HL-60 (cell line): ENCODE measurements at regions not wholly inside any gene's neighbourhood (a gene's known extent, or its start where the extent isn't known, plus 50 kb on each side); places are given as distances from the start of the nearest gene placed in this dataset.

Experiments
- DNase-seq, 2 experiments: peaks; one replicate each; pipeline ENCODE4 v3.0.0-alpha.2; 2010 to 2020; ENCODE audit warnings: low read depth in 1 of 2, low spot score in 1 of 2
- H3K27ac ChIP-seq: fragments of 250-450 bp; sonication (Bioruptor Pico); replicated peaks from 2 replicates; pipeline ENCODE4 v1.5.1; 2020; ENCODE audit warnings: mild to moderate bottlenecking, moderate library complexity
- H3K27me3 ChIP-seq: fragments of 250-450 bp; sonication (Bioruptor Pico); 2 replicates; pipeline ENCODE4 v1.5.1; 2021; ENCODE audit warnings: mild to moderate bottlenecking, moderate library complexity; ENCODE audit not compliant: insufficient read depth, poor library complexity, severe bottlenecking
- H3K4me3 ChIP-seq: replicated peaks from 2 replicates; pipeline ENCODE4 v1.5.1; 2011; ENCODE audit warnings: mild to moderate bottlenecking, control low read depth, low read length; ENCODE audit not compliant: insufficient read depth
- GABPA ChIP-seq: IDR thresholded peaks from 2 replicates; pipeline ENCODE4 v1.6.1; 2012; ENCODE audit warnings: low read depth
- POLR2AphosphoS5 ChIP-seq: IDR thresholded peaks from 2 replicates; pipeline ENCODE4 v1.6.1; 2012; ENCODE audit warnings: low read depth
- SPI1 ChIP-seq: IDR thresholded peaks from 2 replicates; pipeline ENCODE4 v1.6.1; 2012; ENCODE audit warnings: low read depth, mild to moderate bottlenecking, borderline replicate concordance
- TF ChIP-seq, protein P1 (sequence below): IDR thresholded peaks from 2 replicates; pipeline ENCODE4 v1.6.1; 2012; ENCODE audit warnings: low read depth; ENCODE audit not compliant: insufficient replicate concordance
- TF ChIP-seq, protein P2 (sequence below): IDR thresholded peaks from one replicate; pipeline ENCODE4 v1.5.1; 2011; ENCODE audit warnings: low read length, control low read depth, inconsistent platforms; ENCODE audit not compliant: insufficient read depth

DNA sequence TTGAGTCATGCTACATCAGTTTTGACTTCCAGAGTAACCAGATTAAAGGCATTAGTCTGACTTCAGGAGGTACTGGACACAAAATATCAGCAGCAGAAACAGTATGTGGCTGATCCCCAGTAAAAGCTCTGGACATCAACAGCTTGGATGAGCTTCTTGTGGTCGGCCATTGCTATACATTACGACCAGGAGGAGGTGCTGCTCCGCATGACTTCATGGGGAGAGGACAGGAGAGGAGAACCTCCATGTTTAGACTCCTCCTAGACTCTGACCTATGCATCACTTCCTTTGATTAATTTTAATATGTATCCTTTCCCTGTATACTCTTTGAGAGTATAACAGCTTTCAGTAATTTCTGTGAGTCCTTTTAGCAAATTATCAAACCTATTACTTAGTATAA lies 285.6 kb upstream of the ARHGEF26 start:
- Histone ChIP-seq H3K4me3 (no peak overlapping the region), H3K27ac (no peak overlapping the region), H3K27me3 (no peaks in the 10 kb centered on the region)
- no peak for DNase-seq
- TF ChIP-seq GABPA (no peak), SPI1 (no peak), POLR2AphosphoS5 (no peak)
- TF ChIP-seq, protein P1, sequence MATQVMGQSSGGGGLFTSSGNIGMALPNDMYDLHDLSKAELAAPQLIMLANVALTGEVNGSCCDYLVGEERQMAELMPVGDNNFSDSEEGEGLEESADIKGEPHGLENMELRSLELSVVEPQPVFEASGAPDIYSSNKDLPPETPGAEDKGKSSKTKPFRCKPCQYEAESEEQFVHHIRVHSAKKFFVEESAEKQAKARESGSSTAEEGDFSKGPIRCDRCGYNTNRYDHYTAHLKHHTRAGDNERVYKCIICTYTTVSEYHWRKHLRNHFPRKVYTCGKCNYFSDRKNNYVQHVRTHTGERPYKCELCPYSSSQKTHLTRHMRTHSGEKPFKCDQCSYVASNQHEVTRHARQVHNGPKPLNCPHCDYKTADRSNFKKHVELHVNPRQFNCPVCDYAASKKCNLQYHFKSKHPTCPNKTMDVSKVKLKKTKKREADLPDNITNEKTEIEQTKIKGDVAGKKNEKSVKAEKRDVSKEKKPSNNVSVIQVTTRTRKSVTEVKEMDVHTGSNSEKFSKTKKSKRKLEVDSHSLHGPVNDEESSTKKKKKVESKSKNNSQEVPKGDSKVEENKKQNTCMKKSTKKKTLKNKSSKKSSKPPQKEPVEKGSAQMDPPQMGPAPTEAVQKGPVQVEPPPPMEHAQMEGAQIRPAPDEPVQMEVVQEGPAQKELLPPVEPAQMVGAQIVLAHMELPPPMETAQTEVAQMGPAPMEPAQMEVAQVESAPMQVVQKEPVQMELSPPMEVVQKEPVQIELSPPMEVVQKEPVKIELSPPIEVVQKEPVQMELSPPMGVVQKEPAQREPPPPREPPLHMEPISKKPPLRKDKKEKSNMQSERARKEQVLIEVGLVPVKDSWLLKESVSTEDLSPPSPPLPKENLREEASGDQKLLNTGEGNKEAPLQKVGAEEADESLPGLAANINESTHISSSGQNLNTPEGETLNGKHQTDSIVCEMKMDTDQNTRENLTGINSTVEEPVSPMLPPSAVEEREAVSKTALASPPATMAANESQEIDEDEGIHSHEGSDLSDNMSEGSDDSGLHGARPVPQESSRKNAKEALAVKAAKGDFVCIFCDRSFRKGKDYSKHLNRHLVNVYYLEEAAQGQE, result no peak
- TF ChIP-seq, protein P2, sequence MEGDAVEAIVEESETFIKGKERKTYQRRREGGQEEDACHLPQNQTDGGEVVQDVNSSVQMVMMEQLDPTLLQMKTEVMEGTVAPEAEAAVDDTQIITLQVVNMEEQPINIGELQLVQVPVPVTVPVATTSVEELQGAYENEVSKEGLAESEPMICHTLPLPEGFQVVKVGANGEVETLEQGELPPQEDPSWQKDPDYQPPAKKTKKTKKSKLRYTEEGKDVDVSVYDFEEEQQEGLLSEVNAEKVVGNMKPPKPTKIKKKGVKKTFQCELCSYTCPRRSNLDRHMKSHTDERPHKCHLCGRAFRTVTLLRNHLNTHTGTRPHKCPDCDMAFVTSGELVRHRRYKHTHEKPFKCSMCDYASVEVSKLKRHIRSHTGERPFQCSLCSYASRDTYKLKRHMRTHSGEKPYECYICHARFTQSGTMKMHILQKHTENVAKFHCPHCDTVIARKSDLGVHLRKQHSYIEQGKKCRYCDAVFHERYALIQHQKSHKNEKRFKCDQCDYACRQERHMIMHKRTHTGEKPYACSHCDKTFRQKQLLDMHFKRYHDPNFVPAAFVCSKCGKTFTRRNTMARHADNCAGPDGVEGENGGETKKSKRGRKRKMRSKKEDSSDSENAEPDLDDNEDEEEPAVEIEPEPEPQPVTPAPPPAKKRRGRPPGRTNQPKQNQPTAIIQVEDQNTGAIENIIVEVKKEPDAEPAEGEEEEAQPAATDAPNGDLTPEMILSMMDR, result no peak

DNA sequence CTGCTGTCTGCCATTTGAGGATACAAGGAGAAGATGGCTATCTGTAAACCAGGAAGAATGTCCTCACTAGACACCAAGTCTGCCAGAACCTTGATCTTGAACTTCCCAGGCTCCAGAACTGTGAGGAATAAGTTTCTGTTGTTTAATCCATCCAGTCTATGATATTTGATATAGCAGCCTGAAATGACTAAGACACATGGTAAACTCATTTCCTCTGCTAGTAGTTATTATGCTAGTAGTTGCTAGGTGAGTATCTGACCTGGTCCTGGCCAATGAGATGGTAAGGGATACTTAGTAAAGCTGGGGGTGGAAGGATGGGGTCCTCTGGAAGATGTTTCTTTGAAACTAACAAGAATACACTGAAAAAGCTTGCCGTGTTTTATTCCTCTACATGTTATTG lies 280.7 kb upstream of the ARHGEF26 start:
- no peak overlapping the region for H3K27ac ChIP-seq
- H3K27me3 ChIP-seq, result no peaks in the 10 kb centered on the region
- TF ChIP-seq, protein P2, result no peak
- TF ChIP-seq, protein P1, result no peak
- TF ChIP-seq SPI1 (no peak), POLR2AphosphoS5 (no peak), GABPA (no peak)
- DNase-seq, result no peak
- H3K4me3 ChIP-seq, result no peak overlapping the region

DNA sequence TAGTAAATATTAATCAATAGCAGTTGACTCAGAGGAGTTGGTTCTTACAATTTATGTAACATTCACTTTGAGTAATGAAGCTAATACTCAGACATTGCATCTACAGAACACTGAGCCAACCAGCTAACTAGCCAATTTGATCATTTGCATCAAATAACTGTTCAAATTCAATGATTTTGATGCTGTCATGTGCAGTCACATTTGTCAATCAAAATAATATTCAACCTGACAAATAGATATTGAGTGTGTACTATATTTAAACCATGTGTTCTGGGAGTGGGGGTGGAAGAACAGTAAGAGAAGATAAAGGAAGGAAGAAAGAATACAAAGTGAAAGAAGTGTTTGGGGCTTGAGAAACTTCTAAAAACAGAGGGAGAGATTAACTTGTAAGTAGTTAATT lies 277.2 kb upstream of the ARHGEF26 start:
- H3K27me3 ChIP-seq, result no peaks in the 10 kb centered on the region
- no peak for DNase-seq
- H3K27ac ChIP-seq, result no peak overlapping the region
- TF ChIP-seq, protein P1, result no peak
- no peak for TF ChIP-seq POLR2AphosphoS5
- no peak for TF ChIP-seq GABPA
- TF ChIP-seq, protein P2, result no peak
- TF ChIP-seq SPI1, result no peak
- no peak overlapping the region for H3K4me3 ChIP-seq
